DOHH2 (cell line): ENCODE measurements at regions not wholly inside any gene's neighbourhood (a gene's known extent, or its start where the extent isn't known, plus 50 kb on each side); places are given as distances from the start of the nearest gene placed in this dataset.

Experiments
- EZH2phosphoT487 ChIP-seq: fragments of 200-600 bp; sonication (generic); IDR thresholded peaks from 2 replicates; pipeline ENCODE4 v1.6.1; 2017; ENCODE audit warnings: borderline replicate concordance, mild to moderate bottlenecking, antibody characterized with exemption, low read length, moderate library complexity, mixed read lengths
- TF ChIP-seq, protein P1 (sequence below): fragments of 200-600 bp; sonication (generic); IDR thresholded peaks from one replicate; pipeline ENCODE4 v1.5.1; 2014; ENCODE audit warnings: antibody characterized with exemption, mild to moderate bottlenecking, low read depth, low read length; ENCODE audit not compliant: poor library complexity, severe bottlenecking

DNA sequence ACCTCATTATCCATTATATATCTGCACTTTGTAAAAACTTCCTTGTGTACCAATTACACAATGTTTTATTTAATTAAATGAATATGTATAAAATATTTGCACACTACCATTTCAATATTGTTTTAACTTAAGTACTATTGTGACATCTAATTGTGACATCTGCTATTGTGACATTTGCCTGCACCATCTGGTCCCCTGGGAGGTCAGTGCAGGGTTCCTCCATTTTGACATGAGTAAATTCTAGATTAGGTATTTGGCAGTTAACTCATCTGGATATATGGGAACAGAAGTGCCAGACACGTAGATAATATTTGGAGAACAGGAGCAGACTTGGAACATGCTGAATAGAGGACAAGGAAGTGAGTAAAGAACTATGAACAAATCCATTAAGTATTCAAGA, 332.1 kb downstream of the VGLL3 start:
- TF ChIP-seq, protein P1, sequence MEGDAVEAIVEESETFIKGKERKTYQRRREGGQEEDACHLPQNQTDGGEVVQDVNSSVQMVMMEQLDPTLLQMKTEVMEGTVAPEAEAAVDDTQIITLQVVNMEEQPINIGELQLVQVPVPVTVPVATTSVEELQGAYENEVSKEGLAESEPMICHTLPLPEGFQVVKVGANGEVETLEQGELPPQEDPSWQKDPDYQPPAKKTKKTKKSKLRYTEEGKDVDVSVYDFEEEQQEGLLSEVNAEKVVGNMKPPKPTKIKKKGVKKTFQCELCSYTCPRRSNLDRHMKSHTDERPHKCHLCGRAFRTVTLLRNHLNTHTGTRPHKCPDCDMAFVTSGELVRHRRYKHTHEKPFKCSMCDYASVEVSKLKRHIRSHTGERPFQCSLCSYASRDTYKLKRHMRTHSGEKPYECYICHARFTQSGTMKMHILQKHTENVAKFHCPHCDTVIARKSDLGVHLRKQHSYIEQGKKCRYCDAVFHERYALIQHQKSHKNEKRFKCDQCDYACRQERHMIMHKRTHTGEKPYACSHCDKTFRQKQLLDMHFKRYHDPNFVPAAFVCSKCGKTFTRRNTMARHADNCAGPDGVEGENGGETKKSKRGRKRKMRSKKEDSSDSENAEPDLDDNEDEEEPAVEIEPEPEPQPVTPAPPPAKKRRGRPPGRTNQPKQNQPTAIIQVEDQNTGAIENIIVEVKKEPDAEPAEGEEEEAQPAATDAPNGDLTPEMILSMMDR = no peak
- TF ChIP-seq EZH2phosphoT487 = no peak
